ENCODE measurements at regions not wholly inside any gene's neighbourhood (a gene's known extent, or its start where the extent isn't known, plus 50 kb on each side); places are given as distances from the start of the nearest gene placed in this dataset.

GRCh38 chr18:34126121-34126520 is 98.6 kb downstream of the NOL4 start:
- TF ChIP-seq CTCF (IDR thresholded peaks at IDR 0.05) (no peak), POLR2A (IDR thresholded peaks at IDR 0.05) (no peak)
